Prostate gland (tissue), 2 donors: ENCODE measurements at regions not wholly inside any gene's neighbourhood (a gene's known extent, or its start where the extent isn't known, plus 50 kb on each side); places are given as distances from the start of the nearest gene placed in this dataset.

ENCODE experiments used
- DNase-seq: peaks from one replicate; pipeline ENCODE4 v3.0.0-alpha.2; 2019; ENCODE audit warnings: low spot score
- H3K27ac ChIP-seq, 2 donors: fragments of 200-600 bp; sonication (generic); 2 replicates each; pipeline ENCODE4 v1.5.1; 2017 to 2019
- H3K27me3 ChIP-seq: fragments of 200-600 bp; sonication (generic); replicated peaks from 2 replicates; pipeline ENCODE4 v1.5.1; 2019; ENCODE audit not compliant: insufficient read depth
- H3K36me3 ChIP-seq, 2 donors: fragments of 200-600 bp; sonication (generic); 1 replicate in 1 of 2; 2 replicates in 1 of 2; pipeline versions ENCODE4 v1.5.1 to v1.8.1; 2017 to 2019
- H3K4me1 ChIP-seq: fragments of 200-600 bp; sonication (generic); replicated peaks from 2 replicates; pipeline ENCODE4 v1.5.1; 2019
- H3K4me3 ChIP-seq, 2 donors: fragments of 200-600 bp; sonication (generic); 2 replicates each; pipeline ENCODE4 v1.5.1; 2017 to 2019
- H3K9me3 ChIP-seq: fragments of 200-600 bp; sonication (generic); 2 replicates; pipeline ENCODE4 v1.5.1; 2017
- POLR2A ChIP-seq: fragments of 450-650 bp; IDR thresholded peaks from one replicate; pipeline ENCODE4 v1.6.1; 2016; ENCODE audit warnings: antibody characterized with exemption, mild to moderate bottlenecking
- POLR2AphosphoS5 ChIP-seq: sonication (generic); formaldehyde crosslinking; IDR thresholded peaks from one replicate; pipeline ENCODE4 v1.6.1; 2017; ENCODE audit warnings: antibody characterized with exemption
- WGBS: methylation state at CpG from one replicate; pipeline ENCODE4 v1.1.5; 2018; 5-methylcytosine and 5-hydroxymethylcytosine counted together
- intact Hi-C: fragments of 100-400 bp; cut with DNase I; formaldehyde crosslinking; loops from one replicate; pipeline ENCODE4 v1.14.2; 2022
- TF ChIP-seq, protein P1 (sequence below), 4 experiments: fragments of 200-600 bp in 2 of 4; fragments of 450-650 bp in 2 of 4; sonication (generic) in 2 of 4; IDR thresholded peaks; 1 replicate in 3 of 4; 2 replicates in 1 of 4; pipeline ENCODE4 v1.5.1; 2016 to 2019; ENCODE audit warnings: antibody characterized with exemption in 4 of 4, mild to moderate bottlenecking in 2 of 4, moderate library complexity in 2 of 4

DNA sequence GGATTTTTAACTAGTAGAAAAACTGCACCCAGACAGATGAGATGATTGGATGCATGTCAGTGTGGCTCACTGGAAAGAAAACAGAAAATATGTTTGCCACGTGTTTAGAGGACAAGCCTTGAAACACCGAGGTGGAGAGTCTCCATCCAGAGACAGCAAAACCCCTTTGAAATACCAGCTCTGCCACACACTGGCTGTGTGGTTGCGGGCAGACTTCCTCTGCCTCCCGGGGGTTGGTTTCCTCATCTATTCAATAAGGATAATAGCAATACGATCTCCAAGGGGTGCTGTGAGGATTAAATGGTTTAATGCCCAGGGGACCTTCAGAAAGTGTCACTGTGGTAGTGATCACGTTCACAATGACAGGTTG, 67.2 kb upstream of the PARP1 start:
- intact Hi-C loops, result no loop called here
- TF ChIP-seq POLR2AphosphoS5 (no peak), POLR2A (no peak)
- TF ChIP-seq, protein P1, sequence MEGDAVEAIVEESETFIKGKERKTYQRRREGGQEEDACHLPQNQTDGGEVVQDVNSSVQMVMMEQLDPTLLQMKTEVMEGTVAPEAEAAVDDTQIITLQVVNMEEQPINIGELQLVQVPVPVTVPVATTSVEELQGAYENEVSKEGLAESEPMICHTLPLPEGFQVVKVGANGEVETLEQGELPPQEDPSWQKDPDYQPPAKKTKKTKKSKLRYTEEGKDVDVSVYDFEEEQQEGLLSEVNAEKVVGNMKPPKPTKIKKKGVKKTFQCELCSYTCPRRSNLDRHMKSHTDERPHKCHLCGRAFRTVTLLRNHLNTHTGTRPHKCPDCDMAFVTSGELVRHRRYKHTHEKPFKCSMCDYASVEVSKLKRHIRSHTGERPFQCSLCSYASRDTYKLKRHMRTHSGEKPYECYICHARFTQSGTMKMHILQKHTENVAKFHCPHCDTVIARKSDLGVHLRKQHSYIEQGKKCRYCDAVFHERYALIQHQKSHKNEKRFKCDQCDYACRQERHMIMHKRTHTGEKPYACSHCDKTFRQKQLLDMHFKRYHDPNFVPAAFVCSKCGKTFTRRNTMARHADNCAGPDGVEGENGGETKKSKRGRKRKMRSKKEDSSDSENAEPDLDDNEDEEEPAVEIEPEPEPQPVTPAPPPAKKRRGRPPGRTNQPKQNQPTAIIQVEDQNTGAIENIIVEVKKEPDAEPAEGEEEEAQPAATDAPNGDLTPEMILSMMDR (IDR thresholded peaks at IDR 0.05), result no peak
- 75% methylated on average over 6 of the region's 6 CpGs for WGBS

DNA sequence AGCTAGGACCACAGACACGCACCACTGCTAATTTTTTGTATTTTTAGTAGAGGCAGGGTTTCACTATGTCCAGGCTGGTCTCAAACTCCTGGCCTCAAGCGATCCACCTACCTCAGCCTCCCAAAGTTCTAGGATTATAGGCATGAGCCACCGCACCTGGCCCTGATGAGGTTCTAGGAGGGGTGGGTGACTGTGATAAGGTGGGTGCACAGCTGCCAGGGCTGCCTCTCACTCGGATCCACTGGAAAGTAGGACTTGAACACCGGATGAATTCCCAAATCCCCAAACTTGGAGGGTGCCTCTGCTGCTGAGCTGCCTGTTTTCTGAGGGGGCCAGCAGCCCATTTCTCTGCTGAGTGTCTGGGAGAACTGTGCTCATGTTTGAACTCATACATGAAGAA, 68.2 kb upstream of the PARP1 start:
- Histone ChIP-seq H3K4me1 (no peaks in the 10 kb centered on the region), H3K36me3 (no peaks in the 10 kb centered on the region), H3K27ac (no peak overlapping the region), H3K27me3 (no peaks in the 10 kb centered on the region), H3K4me3 (no peak overlapping the region), H3K9me3 (no peaks in the 10 kb centered on the region)
- DNase-seq, result no peak
- intact Hi-C loops, result no loop called here
- WGBS, result 96% methylated on average over 5 of the region's 5 CpGs
- no peak for TF ChIP-seq POLR2A
- TF ChIP-seq POLR2AphosphoS5, result no peak
- TF ChIP-seq, protein P1 (IDR thresholded peaks at IDR 0.05), result no peak

More for the DNA sequence above, 67.2 kb upstream of the PARP1 start:
- Histone ChIP-seq H3K4me1 (no peaks in the 10 kb centered on the region), H3K4me3 (no peak overlapping the region), H3K27ac (no peak overlapping the region), H3K9me3 (no peaks in the 10 kb centered on the region), H3K36me3 (no peaks in the 10 kb centered on the region), H3K27me3 (no peaks in the 10 kb centered on the region)
- DNase-seq, result no peak

DNA sequence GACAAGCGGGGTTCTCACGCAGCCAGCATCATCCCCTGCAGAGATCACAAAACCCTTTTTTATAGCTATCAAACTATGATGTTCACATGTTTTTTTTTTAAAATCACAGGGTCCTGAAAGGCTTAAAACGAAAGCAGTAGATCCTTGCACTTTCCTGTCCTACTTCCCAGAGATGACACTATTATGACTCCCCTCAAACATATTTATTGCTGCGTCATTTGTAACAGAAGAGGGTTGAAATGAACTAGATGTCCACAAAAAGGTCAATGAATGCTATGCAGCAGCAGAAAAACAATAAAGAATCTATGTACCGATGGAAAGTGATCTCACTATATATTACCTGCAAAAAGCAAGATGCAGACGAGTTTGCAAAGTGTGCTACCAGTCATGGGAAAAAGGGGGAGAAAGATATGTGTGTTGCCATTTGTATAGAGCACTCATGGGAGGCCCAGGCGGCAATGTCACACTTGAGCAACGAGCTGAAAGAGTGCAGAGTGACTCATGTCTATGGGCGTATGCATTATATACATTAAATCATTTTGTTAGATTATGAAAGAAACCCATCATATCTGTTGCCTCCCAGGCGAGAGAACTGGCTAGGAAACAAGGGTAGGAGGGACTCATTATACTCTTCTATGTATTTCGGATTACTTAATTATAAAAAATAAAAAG, 68.9 kb upstream of the PARP1 start:
- no peaks in the 10 kb centered on the region for H3K4me1 ChIP-seq
- 86% methylated on average over 11 of the region's 11 CpGs for WGBS
- H3K36me3 ChIP-seq, result no peaks in the 10 kb centered on the region
- H3K9me3 ChIP-seq, result no peaks in the 10 kb centered on the region
- intact Hi-C loops, result no loop called here
- no peak for TF ChIP-seq POLR2A
- no peak for TF ChIP-seq POLR2AphosphoS5
- TF ChIP-seq, protein P1 (IDR thresholded peaks at IDR 0.05), result no peak
- no peak overlapping the region for H3K4me3 ChIP-seq
- no peak overlapping the region for H3K27ac ChIP-seq
- no peak for DNase-seq
- no peaks in the 10 kb centered on the region for H3K27me3 ChIP-seq

DNA sequence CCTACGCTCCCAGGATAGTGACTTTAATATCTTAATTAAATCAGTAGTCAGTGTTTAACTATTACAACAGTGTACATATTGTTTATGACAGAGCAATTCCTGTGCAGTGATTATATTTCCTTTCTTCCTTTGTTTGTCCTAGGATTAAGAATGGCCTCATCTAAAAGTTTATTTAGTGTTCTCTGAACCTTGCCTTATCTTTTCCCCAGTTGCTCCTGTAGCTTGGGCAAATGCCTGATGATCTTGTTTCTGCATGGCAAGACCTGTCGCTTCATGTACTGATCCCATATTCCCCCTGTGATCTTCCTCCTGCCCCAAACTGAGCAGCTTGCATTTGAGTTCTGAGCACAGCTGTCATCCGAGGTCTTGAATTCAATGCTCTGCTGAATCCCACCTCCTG, 69.1 kb upstream of the STUM start:
- 53% methylated on average over 3 of the region's 3 CpGs for WGBS
- TF ChIP-seq POLR2AphosphoS5 (peak; percentile 56), POLR2A (no peak)
- Histone ChIP-seq H3K4me1 (no peaks in the 10 kb centered on the region), H3K4me3 (no peak overlapping the region), H3K27ac (no peak overlapping the region), H3K27me3 (no peaks in the 10 kb centered on the region), H3K9me3 (no peaks in the 10 kb centered on the region), H3K36me3 (no peaks in the 10 kb centered on the region)
- DNase-seq, result peak; percentile 26
- intact Hi-C loops, result no loop called here

DNA sequence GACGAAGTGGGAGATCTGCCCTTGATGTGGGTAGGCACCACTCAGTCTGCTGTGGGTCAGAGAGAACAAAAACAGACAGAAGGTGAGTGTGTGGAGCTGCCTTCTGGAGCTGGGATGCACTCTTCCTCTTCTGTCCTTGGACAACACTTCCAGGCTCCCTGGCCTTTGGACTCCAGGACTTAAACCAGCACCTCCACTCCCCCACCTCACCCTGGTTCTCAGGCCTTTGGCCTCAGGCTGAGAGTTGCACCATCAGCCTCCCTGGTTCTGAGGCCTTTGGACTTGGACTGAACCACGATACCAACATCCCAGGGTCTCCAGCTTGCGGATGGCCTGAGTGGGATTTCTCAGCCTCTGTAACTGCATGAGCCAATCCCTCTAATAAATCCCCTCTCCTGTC, 68.1 kb upstream of the STUM start:
- H3K9me3 ChIP-seq, result no peaks in the 10 kb centered on the region
- no peak overlapping the region for H3K4me3 ChIP-seq
- no peak overlapping the region for H3K27ac ChIP-seq
- no peak for DNase-seq
- H3K27me3 ChIP-seq, result no peaks in the 10 kb centered on the region
- no peak for TF ChIP-seq POLR2A
- no peak for TF ChIP-seq POLR2AphosphoS5
- TF ChIP-seq, protein P1 (IDR thresholded peaks at IDR 0.05), result no peak
- no peaks in the 10 kb centered on the region for H3K36me3 ChIP-seq
- H3K4me1 ChIP-seq, result no peaks in the 10 kb centered on the region
- WGBS, result 96% methylated on average over 3 of the region's 3 CpGs
- intact Hi-C loops, result no loop called here
